ENCODE measurements at regions not wholly inside any gene's neighbourhood (a gene's known extent, or its start where the extent isn't known, plus 50 kb on each side); places are given as distances from the start of the nearest gene placed in this dataset.
"Not testable (repeated sequence)": the region's sequence is repeated elsewhere in the genome, so short reads cannot be mapped to it uniquely, and the experiment has no call there.

- TF ChIP-seq CTCF (IDR thresholded peaks at IDR 0.05), result peak in 1 of 6 experiments; percentile 10
- no peak for TF ChIP-seq POLR2A (IDR thresholded peaks at IDR 0.05)
- no peaks in the 10 kb centered on the region for H3K36me3 ChIP-seq
- H3K9me3 ChIP-seq, result no peaks in the 10 kb centered on the region
- no peaks in the 10 kb centered on the region for H3K27me3 ChIP-seq
- no peak for DNase-seq
- no peak overlapping the region for H3K4me3 ChIP-seq
- H3K4me1 ChIP-seq, result no peaks in the 10 kb centered on the region
- intact Hi-C loops (cut with DNase I), result no loop called here
- no peak overlapping the region for H3K27ac ChIP-seq
- 53 to 77% methylated on average over 3 to 6 of the region's 15 CpGs for WGBS, 2 donors
These were observed 973.7 kb downstream of the LTN1 start for GRCh38 chr21:28018741-28019669.

GRCh38 chr21:28018213-28018612 is 974.5 kb downstream of the LTN1 start:
- Histone ChIP-seq H3K36me3 (no peaks in the 10 kb centered on the region), H3K4me1 (no peaks in the 10 kb centered on the region), H3K9me3 (no peaks in the 10 kb centered on the region), H3K27ac (no peak overlapping the region), H3K4me3 (no peak overlapping the region), H3K27me3 (no peaks in the 10 kb centered on the region)
- no peak for TF ChIP-seq CTCF (IDR thresholded peaks at IDR 0.05)
- TF ChIP-seq POLR2A (IDR thresholded peaks at IDR 0.05), result no peak
- WGBS, 2 donors, result 58 to 92% methylated on average over 2 of the region's 9 CpGs
- no peak for DNase-seq
- intact Hi-C loops (cut with DNase I), result no loop called here

- Histone ChIP-seq H3K9me3 (no peaks in the 10 kb centered on the region), H3K27me3 (no peaks in the 10 kb centered on the region), H3K36me3 (no peaks in the 10 kb centered on the region), H3K4me3 (no peak overlapping the region), H3K4me1 (no peaks in the 10 kb centered on the region), H3K27ac (no peak overlapping the region)
- 83 to 91% methylated on average over 1 of the region's 1 CpG for WGBS, 2 donors
- TF ChIP-seq POLR2A (IDR thresholded peaks at IDR 0.05), result no peak
- TF ChIP-seq CTCF (IDR thresholded peaks at IDR 0.05), result no peak
- DNase-seq, result no peak
- intact Hi-C loops (cut with DNase I), result no loop called here
These were observed 976.1 kb downstream of the LTN1 start for GRCh38 chr21:28016571-28016970.

- intact Hi-C loops (cut with DNase I); H3K9me3 ChIP-seq; H3K27ac ChIP-seq; H3K27me3 ChIP-seq; H3K4me1 ChIP-seq; DNase-seq; H3K4me3 ChIP-seq; H3K36me3 ChIP-seq: not testable (repeated sequence)
These were observed 979.6 kb downstream of the LTN1 start for GRCh38 chr21:28013123-28013522.

GRCh38 chr21:28011970-28012369 is 980.7 kb downstream of the LTN1 start:
- DNase-seq; H3K36me3 ChIP-seq; intact Hi-C loops (cut with DNase I); H3K9me3 ChIP-seq; H3K4me3 ChIP-seq; H3K27ac ChIP-seq; H3K27me3 ChIP-seq; H3K4me1 ChIP-seq: not testable (repeated sequence)
- 6 to 7% methylated on average over 1 to 2 of the region's 2 CpGs for WGBS, 2 donors

- H3K9me3 ChIP-seq; H3K4me1 ChIP-seq; H3K4me3 ChIP-seq; H3K27ac ChIP-seq; H3K36me3 ChIP-seq; H3K27me3 ChIP-seq; DNase-seq; intact Hi-C loops (cut with DNase I): not testable (repeated sequence)
- 32 to 37% methylated on average over 3 of the region's 3 CpGs for WGBS, 2 donors
These were observed 984.4 kb downstream of the LTN1 start for GRCh38 chr21:28008245-28008644.

GRCh38 chr21:28003627-28004026 is 989.0 kb downstream of the LTN1 start:
- 81 to 91% methylated on average over 2 of the region's 2 CpGs for WGBS, 2 donors
- H3K27me3 ChIP-seq; H3K9me3 ChIP-seq; H3K4me1 ChIP-seq; H3K36me3 ChIP-seq; DNase-seq; H3K27ac ChIP-seq; H3K4me3 ChIP-seq; intact Hi-C loops (cut with DNase I): not testable (repeated sequence)

GRCh38 chr21:27996906-27997305 is 995.8 kb downstream of the LTN1 start:
- not testable (repeated sequence) for H3K27ac ChIP-seq, DNase-seq

GRCh38 chr21:27984663-27985325 is 1007.9 kb downstream of the LTN1 start:
- H3K36me3 ChIP-seq; intact Hi-C loops (cut with DNase I); DNase-seq; H3K27ac ChIP-seq; H3K4me3 ChIP-seq; H3K9me3 ChIP-seq; H3K4me1 ChIP-seq; H3K27me3 ChIP-seq: not testable (repeated sequence)
- WGBS, 2 donors, result 36 to 47% methylated on average over 2 of the region's 2 CpGs

More at GRCh38 chr21:27996906-27997305, 995.8 kb downstream of the LTN1 start:
- H3K4me1 ChIP-seq; H3K36me3 ChIP-seq; H3K4me3 ChIP-seq; H3K9me3 ChIP-seq; H3K27me3 ChIP-seq; intact Hi-C loops (cut with DNase I): not testable (repeated sequence)
- 67 to 68% methylated on average over 4 of the region's 4 CpGs for WGBS, 2 donors

- H3K27ac ChIP-seq; H3K36me3 ChIP-seq; DNase-seq; H3K27me3 ChIP-seq; intact Hi-C loops (cut with DNase I); H3K4me3 ChIP-seq; H3K4me1 ChIP-seq; H3K9me3 ChIP-seq: not testable (repeated sequence)
These were observed 1012.6 kb upstream of the ADAMTS5 start for GRCh38 chr21:27979446-27979845.
